ENCODE measurements at regions not wholly inside any gene's neighbourhood (a gene's known extent, or its start where the extent isn't known, plus 50 kb on each side); places are given as distances from the start of the nearest gene placed in this dataset.

DNA sequence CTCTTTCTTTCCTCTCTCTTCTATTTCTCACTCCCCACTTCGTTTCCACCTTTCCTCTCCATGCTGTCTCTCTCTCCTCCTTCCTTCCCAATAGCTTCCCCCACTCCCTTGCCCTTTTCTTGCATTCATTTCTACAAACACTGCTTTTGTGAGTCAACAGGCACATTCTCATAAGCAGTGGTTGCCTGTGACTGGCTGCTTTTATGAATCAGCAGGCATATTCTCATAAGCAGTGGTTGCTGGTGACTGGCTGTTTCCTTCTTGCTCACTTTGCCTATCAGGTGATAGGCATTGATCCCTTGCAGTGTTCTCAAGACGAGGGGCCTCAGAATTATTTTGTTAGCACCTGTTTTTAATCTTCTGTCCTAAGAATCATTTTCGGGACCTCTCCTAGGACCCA is 116.1 kb upstream of the ACTBL2 start:
- DNase-seq (ENCODE audit: low spot score in 2 of 2): peak in 1 of 2 donors; percentile 36
- peak; percentile 86 to 95 for ATAC-seq
- Mint-ChIP-seq H3K9me3 (no peaks in the 10 kb centered on the region), H3K27ac (peak overlapping the region in 1 of 2 donors; percentile 11), H3K36me3 (no peaks in the 10 kb centered on the region)

DNA sequence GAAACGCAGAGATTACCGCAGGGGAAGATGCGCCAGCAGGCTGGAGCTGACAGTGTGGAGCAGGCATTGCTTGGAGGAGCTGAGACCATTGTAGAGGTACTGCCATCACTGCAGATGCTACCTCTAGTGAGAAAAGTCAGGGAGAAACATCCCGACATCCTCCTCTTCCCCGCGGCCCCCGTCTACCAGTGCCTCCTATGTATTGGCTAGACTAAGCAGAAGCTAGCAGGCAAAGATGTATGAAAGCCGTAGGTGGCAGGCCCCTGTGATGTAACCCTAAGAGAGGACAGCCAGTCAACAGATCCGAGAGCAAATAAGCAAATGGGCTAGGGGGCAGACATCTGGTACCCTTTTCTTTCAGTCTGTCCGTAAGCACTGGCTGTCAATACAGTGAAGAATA is 115.5 kb upstream of the ACTBL2 start:
- Mint-ChIP-seq H3K36me3 (no peaks in the 10 kb centered on the region), H3K27ac (no peak overlapping the region), H3K9me3 (no peaks in the 10 kb centered on the region)
- DNase-seq (ENCODE audit: low spot score in 2 of 2) (no peak), ATAC-seq (no peak)

DNA sequence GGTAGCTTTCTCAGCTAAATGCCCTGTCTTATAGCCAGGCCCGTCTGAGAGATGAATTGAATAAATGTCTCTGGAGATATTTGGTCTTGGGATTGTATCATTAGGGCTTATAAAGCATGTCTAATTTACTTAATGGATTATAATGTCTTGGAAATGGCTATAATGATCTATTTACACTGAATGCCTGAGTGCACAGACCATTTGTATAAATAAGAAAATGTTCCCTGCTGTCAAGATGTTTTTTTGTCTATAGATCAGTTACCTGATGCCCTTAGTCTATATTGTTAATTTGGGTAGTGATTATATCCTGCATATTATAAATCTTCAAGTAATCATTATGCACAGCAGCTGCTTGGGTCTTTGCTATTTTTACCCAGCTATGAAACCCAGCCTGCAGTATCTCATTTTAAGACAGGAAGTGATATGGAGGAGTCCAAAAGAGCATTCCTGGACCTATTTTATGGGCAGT is 112.9 kb upstream of the ACTBL2 start:
- no peak for DNase-seq (ENCODE audit: low spot score in 2 of 2)
- ATAC-seq: no peak
- Mint-ChIP-seq H3K36me3 (no peaks in the 10 kb centered on the region), H3K9me3 (no peaks in the 10 kb centered on the region), H3K27ac (no peak overlapping the region)

DNA sequence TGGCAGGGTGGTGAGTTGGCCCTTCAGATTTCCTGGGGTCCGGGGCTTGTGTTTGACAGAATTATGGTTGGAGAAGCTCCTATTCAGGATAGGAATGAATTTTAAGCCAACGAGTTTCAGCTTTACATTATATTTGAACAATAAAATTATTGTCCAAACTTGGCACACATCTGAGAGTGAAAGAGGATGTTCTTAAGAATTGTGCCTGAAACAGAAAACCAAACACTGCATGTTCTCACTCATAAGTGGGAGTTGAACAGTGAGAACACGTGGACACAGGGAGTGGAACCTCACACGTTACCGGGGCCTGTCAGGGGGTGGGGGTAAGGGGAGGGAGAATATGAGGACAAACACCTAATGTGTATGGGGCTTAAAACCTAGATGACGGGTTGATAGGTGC is 111.8 kb upstream of the ACTBL2 start:
- Mint-ChIP-seq H3K9me3 (no peaks in the 10 kb centered on the region), H3K27ac (no peak overlapping the region), H3K36me3 (no peaks in the 10 kb centered on the region)
- DNase-seq (ENCODE audit: low spot score in 2 of 2) (no peak), ATAC-seq (no peak)

DNA sequence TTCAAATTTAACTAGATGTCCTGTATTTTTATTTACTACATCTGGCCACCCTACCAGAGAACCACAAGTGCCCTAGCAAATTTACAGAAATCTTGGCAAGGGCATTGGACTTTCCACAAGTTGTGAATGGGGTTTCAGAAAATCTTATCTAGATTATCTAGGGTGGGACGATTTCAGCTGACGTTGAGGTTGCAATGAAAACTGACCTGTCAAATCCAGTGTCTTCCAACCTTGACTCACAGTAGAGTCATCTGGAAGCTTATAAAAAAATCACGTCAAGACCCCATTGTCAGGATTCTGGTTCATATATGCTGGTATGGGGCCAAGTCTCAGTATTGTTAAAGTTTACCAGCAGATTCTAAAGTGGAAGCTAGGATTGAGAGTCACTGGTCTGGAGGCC is 109.6 kb upstream of the ACTBL2 start:
- ATAC-seq (no peak), DNase-seq (ENCODE audit: low spot score in 2 of 2) (no peak)
- H3K9me3 Mint-ChIP-seq: peaks cover 3% of the 10 kb centered on the region in 2 donors
- H3K36me3 Mint-ChIP-seq: no peaks in the 10 kb centered on the region
- no peak overlapping the region for H3K27ac Mint-ChIP-seq

DNA sequence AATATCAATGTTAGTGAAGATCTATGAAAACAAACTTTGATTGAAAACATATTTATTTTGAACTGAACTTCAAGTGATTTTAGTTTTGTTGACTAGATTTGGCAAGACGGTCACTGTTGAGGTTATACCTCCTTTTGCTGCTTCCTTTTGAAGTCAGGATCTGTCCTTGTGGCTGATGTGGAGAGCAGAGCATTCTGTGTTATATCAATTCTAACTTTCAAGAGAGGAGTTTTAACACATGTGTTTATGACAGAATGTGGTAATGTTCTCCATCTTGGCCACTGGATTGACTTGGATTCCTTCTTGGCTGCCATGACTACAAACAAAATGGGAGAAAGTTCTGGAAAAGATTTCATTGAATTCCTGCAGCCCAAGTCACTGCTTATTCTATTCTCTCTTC is 104.0 kb upstream of the ACTBL2 start:
- Mint-ChIP-seq H3K36me3 (no peaks in the 10 kb centered on the region), H3K9me3 (peaks cover 4 to 13% of the 10 kb centered on the region in 2 donors), H3K27ac (no peak overlapping the region)
- DNase-seq (ENCODE audit: low spot score in 2 of 2): no peak
- ATAC-seq: no peak

DNA sequence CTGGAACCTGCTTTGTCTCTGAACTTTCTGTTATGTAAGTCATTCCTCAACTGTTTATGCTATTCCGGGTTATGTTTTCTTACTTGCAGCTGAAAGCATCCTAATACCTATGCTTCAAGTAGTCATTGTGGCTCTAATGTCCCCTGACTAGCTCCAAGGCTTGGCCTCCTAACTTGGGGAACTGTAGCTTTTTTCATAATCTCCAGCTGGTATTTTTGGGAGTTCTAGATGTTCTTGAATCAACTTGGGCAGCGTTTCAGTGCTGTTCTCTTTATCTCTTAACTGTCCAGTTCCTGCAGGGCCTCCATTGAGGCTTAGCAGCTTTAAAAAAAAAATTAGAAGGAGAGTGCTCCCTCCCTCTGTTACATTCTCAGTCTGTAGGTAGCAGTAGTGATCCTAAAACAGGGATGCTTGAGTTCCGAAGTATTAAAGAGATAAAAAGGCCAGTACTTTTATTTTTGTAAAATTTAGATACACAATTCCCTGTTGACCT is 100.0 kb upstream of the ACTBL2 start:
- H3K9me3 Mint-ChIP-seq: peaks cover 12 to 13% of the 10 kb centered on the region in 2 donors
- ATAC-seq: no peak
- H3K27ac Mint-ChIP-seq: no peak overlapping the region
- no peak for DNase-seq (ENCODE audit: low spot score in 2 of 2)
- H3K36me3 Mint-ChIP-seq: peaks cover 0 to 9% of the 10 kb centered on the region in 2 donors

DNA sequence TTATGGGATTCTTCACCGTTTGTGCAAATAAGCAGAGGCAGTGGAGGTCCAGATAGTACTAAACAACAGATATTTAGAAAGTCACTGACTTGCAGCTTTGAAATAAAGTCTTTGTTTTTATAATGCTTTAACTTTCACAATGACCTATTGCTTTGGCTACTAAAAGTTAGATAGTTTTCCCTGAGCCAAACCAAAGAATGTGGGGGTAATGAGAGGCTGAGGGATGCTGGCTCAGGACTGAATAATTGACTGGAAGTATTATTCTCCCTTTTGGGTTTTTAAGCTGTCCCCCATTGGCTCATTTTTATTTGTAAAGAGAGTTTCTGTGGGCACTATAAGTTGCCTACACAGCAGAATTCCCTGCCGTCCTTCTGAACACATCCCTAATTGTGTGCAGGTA is 99.2 kb upstream of the ACTBL2 start:
- ATAC-seq (no peak), DNase-seq (ENCODE audit: low spot score in 2 of 2) (no peak)
- H3K27ac Mint-ChIP-seq: no peak overlapping the region
- peaks cover 8 to 9% of the 10 kb centered on the region in 2 donors for H3K9me3 Mint-ChIP-seq
- H3K36me3 Mint-ChIP-seq: peaks cover 0 to 9% of the 10 kb centered on the region in 2 donors

DNA sequence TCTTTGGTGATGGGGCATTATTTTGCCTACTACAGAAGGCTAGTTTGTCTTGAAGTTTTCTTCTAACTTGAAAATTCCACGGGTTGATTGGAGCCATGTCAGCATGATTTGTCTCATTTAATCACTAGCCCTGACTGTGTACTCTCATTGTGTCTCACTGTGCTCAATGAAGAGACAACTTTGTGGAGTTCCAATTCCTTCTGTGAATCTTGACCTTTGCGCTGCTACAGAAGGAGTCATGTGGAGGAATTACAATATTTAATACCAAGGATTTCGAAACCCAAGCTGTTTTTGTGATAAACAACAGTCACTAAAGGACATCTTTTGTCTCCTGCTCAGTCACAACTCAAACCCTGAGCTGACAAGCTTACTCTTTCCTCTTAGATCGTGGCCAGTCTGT is 98.6 kb upstream of the ACTBL2 start:
- Mint-ChIP-seq H3K27ac (no peak overlapping the region), H3K36me3 (peaks cover 0 to 9% of the 10 kb centered on the region in 2 donors), H3K9me3 (peaks cover 8 to 9% of the 10 kb centered on the region in 2 donors)
- DNase-seq (ENCODE audit: low spot score in 2 of 2): no peak
- no peak for ATAC-seq

DNA sequence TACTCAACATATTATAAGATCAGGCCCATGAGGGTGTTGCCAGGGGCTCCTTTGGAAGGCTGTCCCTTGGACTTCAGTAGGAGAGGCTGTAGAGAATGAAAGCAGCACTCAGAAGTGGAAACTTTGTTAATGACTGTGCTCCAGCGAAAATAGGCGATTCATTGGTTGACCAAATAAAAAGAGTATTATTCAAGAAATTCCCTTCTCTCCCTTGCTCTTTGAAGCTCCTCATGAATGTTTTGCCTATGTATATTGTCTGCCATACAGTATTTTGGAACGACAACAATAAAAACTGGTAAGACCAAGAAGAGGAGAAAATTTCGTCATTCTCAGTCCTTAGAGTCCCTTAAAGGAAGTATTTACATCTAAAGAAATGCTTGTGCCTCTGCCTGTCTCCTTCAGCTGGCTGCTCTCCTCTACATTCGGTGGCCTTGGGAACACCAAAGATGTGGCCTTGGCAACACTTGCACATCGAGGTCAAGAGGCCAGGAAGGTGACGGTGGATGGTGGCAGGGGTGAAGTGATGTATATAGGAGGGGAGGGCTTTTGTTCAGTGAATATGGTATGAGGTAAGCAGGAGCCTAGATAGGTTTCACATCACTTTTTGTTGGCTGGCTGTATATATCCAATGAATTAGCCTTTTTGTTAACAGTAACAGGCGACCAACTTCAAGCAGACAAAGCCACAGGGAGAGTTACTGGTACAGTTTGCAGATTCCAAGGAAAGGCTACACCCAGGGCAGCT is 95.0 kb upstream of the ACTBL2 start:
- no peak for DNase-seq (ENCODE audit: low spot score in 2 of 2)
- Mint-ChIP-seq H3K36me3 (peaks cover 0 to 9% of the 10 kb centered on the region in 2 donors), H3K9me3 (peaks cover 0 to 8% of the 10 kb centered on the region in 2 donors), H3K27ac (no peak overlapping the region)
- ATAC-seq: no peak

DNA sequence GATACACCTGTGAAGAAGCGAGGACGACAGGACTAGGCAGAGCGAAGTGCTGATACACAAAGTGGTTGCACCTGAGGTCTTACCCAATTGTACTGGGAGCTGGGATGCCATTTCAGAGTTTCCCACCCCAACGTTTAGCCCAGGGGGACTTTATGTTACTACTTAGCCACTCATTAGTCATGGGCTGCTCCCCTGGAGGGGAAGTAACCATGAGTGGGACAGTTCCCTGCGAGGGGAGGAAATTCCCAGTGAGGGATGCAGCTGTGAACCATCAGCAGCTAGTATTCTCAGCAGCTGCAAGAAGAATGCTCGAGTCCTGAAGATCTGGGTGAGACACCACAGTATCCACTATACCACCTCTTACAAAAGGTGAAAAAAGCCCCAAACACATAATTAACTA is 93.7 kb upstream of the ACTBL2 start:
- DNase-seq (ENCODE audit: low spot score in 2 of 2): no peak
- H3K27ac Mint-ChIP-seq: no peak overlapping the region
- H3K9me3 Mint-ChIP-seq: peaks cover 0 to 8% of the 10 kb centered on the region in 2 donors
- peaks cover 0 to 7% of the 10 kb centered on the region in 2 donors for H3K36me3 Mint-ChIP-seq
- no peak for ATAC-seq

DNA sequence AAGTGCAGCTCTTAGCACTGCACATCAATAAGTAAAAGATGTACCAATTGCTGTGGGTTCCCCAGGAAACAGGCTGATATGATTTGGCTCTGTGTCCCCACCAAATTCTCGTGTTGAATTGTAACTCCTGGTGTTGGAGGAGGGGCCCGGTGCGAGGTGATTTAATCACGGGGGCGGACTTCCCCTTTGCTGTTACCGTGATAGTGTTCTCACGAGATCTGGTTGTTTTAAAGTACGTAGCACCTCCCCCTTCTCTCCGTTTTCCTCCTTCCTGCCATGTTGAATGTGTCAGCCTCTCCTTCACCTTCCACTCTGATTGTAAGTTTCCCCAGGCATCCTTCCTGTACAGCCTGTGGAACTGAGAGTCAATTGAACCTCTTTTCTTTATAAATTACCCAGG is 93.2 kb upstream of the ACTBL2 start:
- no peak for ATAC-seq
- Mint-ChIP-seq H3K36me3 (peaks cover 0 to 2% of the 10 kb centered on the region in 2 donors), H3K9me3 (peaks cover 0 to 5% of the 10 kb centered on the region in 2 donors), H3K27ac (no peak overlapping the region)
- DNase-seq (ENCODE audit: low spot score in 2 of 2): no peak

DNA sequence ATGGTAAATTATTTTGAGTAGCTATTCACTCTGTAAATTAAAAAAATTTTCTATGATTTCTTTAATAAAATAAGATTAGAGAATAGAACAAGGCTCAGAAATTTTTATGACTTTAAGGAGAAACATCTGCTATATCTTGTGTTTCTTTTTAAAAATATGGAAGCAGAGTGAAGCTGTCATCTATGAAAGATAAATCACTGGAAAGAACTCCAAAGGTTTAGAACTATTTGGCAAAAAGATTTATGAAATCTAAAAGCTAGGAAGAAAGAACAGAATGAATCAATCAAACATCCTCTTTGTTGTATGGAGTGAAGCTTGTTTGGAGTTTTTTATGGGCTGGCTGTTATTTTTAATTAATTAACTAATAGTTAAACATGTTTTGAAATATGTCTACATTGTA is 89.8 kb upstream of the ACTBL2 start:
- Mint-ChIP-seq H3K9me3 (no peaks in the 10 kb centered on the region), H3K27ac (no peak overlapping the region), H3K36me3 (no peaks in the 10 kb centered on the region)
- DNase-seq (ENCODE audit: low spot score in 2 of 2) (no peak), ATAC-seq (no peak)

DNA sequence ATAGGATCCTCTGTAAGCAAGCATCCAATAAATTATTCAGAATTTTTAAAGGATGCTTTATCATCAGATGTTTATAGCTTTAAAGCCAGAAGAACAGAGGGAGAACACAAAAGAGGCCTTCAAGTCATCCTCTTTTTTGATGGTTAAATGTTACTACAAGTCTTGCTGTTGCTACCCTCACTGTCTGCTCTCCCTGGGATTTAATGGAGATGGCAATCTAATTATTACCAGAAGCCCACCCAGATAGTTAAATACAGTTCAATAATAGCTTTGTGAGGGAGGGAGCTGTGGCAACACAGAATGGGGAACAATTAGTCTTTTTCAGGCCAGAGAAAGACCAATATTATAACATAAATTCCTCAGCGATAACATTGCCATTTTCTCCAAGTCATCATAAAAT is 87.0 kb upstream of the ACTBL2 start:
- ATAC-seq: no peak
- Mint-ChIP-seq H3K27ac (no peak overlapping the region), H3K9me3 (no peaks in the 10 kb centered on the region), H3K36me3 (no peaks in the 10 kb centered on the region)
- no peak for DNase-seq (ENCODE audit: low spot score in 2 of 2)

DNA sequence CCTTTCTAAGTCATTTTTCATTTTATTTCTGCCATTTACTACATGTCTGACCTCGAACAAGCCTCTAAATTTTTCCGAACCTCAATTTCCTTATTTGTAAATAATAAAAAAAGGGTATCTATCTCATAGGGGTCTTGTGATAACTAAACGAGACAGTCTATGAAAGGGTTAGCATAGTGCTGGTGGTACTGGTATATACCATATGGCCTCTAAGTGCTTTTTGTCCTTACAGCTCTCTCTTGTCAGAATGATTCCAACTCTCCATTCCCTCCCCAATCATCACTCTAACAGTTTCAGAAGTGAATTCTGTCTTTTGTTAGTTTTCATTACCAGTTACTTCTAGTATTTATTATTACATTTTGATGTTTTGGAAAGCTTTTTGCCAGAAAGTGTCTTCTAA is 85.5 kb upstream of the ACTBL2 start:
- DNase-seq (ENCODE audit: low spot score in 2 of 2) (no peak), ATAC-seq (no peak)
- H3K27ac Mint-ChIP-seq: no peak overlapping the region
- H3K9me3 Mint-ChIP-seq: no peaks in the 10 kb centered on the region
- no peaks in the 10 kb centered on the region for H3K36me3 Mint-ChIP-seq

DNA sequence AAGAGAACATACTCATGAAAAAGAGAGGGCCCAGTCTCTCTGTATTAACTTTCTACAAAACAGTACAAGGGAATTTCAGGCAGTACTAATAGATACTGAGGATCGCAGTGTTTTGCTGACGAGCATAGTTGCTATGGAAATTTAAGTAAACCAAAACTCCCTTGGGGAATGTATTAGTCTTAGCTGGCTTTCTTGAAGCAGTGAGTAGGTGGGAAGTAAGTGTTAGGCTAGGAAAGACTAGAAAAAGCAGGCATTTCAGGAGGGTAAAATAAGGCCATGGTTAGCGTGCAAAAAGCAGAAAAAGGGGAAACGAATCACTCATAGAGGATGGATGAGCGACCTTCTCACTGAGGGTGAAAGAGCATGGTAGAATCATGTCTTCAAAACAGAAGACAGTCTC is 84.3 kb upstream of the ACTBL2 start:
- DNase-seq (ENCODE audit: low spot score in 2 of 2): no peak
- no peaks in the 10 kb centered on the region for H3K9me3 Mint-ChIP-seq
- H3K27ac Mint-ChIP-seq: no peak overlapping the region
- no peak for ATAC-seq
- H3K36me3 Mint-ChIP-seq: no peaks in the 10 kb centered on the region

DNA sequence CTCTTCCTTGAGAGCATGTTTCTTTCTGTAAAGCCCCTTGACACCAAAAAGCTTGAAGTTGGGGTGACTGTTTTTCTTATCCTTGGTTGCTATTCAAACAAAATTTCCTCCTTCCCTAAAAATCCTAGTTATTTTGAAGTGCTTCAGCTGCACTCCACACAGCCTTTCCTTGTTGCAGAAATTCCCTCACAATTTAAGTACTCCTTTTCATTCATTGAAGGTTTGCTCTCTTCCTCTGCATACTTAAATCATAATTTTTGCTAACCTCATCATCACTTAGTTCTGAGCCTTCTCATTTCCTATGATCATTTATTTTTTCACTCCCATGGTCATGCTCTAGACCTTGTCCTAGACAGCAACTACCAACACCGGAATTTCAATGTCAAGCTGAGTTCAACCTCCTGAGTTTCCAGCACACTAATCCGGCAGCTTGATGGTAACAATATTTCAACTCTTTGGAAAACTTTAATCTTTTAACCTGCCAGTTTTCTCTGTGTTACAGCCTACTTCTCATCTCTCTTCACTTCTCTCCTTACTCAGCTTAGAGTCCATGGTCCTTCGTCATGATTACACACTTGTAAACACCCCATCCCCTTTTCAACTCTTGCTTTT is 78.7 kb upstream of the ACTBL2 start:
- Mint-ChIP-seq H3K36me3 (no peaks in the 10 kb centered on the region), H3K9me3 (no peaks in the 10 kb centered on the region), H3K27ac (no peak overlapping the region)
- ATAC-seq: no peak
- DNase-seq (ENCODE audit: low spot score in 2 of 2): no peak

DNA sequence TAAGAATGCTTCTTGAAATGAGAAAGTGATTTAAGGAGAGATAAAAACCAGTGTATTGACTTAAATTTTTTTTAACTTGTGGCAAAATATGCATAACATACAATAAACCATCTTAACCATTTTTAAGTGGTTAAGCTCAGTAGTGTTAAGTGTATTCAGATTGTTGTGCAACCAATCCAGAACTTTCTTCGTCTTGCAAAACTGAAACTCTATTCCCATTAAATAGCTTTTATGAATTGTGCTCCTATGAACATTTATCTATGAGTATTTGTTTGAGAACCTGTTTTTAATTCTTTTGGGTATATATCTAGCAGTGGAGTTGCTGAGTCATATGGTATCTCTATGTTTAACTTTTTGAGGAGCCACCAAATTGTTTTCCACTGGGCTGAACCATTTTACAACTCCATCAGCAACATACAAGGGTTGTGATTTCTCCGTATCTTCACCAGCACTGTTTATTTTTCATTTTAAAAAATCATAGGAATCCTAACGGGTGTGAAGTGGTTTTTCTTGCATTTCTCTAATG is 76.6 kb upstream of the ACTBL2 start:
- ATAC-seq (no peak), DNase-seq (ENCODE audit: low spot score in 2 of 2) (no peak)
- H3K27ac Mint-ChIP-seq: no peak overlapping the region
- H3K9me3 Mint-ChIP-seq: no peaks in the 10 kb centered on the region
- H3K36me3 Mint-ChIP-seq: no peaks in the 10 kb centered on the region
